Stimulated activated CD4-positive, alpha-beta T cell treated with anti-CD3 and anti-CD28 coated beads, TNF-alpha, amount 100 ng/mL, for 24 hours (primary cell): ENCODE measurements at regions not wholly inside any gene's neighbourhood (a gene's known extent, or its start where the extent isn't known, plus 50 kb on each side); places are given as distances from the start of the nearest gene placed in this dataset.
A peak's percentile ranks its signal among the peaks of the same experiment; 100 is the strongest.
"Not testable (repeated sequence)": the region's sequence is repeated elsewhere in the genome, so short reads cannot be mapped to it uniquely, and the experiment has no call there.

Experiments used
- DNase-seq, 3 experiments: peaks; one replicate each; pipeline ENCODE4 v3.0.0-alpha.2; 2020; ENCODE audit warnings: low read depth in 3 of 3

- DNase-seq = no peak
These were observed 483.9 kb downstream of the OMA1 start for GRCh38 chr1:58062635-58063034.

GRCh38 chr1:58060559-58061170 is 485.9 kb downstream of the OMA1 start:
- no peak for DNase-seq

- no peak for DNase-seq
These were observed 486.7 kb downstream of the OMA1 start for GRCh38 chr1:58059789-58060188.

DNA sequence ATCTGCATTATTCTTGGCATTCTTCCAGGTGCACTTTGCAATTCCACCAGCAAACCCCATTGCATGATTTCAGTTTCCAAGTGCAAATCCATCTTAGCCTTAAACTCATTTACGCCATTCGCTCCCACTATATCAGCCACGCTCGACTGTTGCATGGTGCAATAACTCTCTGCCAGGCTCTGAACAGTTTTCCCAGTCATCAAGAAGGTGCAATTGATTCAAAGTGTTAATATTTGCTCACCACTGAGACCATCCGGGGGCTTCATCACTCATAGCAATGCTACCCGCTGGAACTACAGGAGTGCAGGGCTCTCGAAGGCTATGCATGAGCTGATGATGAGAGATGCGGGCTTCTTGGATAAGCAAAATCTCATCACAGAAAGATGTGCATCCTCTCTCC is 488.2 kb downstream of the OMA1 start:
- DNase-seq = no peak

DNA sequence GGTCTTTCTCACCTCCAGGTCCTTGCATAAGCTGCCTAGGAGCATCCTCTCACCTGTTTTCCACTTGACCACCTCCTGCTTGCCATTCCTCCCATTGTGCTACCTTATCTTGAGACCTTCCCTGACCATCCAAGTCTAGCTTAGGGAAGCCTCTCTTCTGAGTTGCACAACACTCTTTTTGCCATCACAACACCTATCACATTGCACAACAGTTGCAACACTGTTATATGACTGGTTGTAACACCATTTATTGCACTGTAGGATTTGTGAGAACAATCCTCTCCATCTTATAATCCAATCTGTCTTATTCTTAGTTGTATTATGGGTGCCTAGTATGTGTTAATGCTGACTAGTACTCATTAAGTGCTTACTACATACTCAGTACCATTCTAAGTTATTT is 488.7 kb downstream of the OMA1 start:
- DNase-seq = no peak

DNA sequence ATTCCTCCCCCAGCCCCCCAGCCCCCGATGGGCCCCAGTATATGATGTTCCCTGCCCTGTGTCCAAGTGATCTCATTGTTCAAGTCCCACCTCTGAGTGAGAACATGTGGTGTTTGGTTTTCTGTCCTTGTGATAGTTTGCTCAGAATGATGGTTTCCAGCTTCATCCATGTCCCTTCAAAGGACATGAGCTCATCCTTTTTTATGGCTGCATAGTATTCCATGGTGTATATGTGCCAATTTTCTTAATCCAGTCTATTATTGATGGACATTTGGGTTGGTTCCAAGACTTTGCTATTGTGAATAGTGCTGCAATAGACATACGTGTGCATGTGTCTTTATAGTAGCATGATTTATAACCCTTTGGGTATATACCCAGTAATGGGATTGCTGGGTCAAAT is 495.3 kb downstream of the OMA1 start:
- not testable (repeated sequence) for DNase-seq

DNA sequence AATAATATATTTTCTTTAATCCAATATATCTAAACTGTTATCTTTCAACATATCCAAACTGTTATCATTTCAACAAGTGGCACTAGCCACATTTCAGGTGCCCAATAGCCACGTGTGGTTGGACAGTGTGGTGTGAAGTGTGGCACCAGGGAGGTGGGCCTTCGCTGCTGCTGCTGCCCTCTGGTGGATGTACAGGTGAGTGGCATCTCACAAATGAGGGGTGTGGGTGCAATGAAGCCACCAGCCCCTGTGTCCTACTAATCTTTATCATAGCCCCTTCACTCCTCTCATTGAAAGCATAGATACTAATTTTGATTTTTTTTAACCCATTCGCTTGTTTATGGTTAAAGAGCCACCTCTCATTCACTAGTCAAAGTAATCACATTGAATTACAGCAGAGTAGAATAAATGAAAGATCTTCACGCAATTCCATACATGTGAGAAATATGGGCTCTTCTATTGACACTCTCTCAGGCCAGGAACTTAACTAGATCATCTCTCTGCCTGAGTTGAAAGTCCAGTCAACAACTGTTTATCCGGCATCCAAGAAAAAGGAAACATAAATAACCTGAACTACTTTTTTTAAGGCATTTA is 499.2 kb downstream of the OMA1 start:
- peak in 1 of 3 experiments; percentile 21 for DNase-seq

- DNase-seq = no peak
These were observed 501.3 kb downstream of the OMA1 start for GRCh38 chr1:58045094-58045705.

- no peak for DNase-seq
These were observed 504.9 kb downstream of the OMA1 start for GRCh38 chr1:58041621-58042020.

DNA sequence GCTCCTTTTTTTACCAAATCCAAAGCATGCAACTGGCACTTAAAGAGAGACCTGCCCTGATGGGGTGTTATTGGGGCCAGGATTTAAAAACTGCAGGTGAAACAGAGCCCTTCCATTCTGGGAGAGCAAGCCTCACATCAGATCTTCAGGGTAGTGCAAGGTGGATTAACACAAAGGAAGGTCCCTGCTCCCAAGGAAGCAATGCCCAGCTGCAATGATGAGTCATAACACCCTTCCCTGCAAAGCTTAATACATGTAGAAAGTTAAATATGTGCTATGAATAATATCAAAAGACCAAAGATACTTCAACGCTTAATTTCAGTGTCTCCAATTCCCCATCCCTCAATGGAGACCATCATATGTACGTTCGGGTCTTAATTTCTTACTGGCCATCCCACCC is 508.0 kb downstream of the OMA1 start:
- no peak for DNase-seq

DNA sequence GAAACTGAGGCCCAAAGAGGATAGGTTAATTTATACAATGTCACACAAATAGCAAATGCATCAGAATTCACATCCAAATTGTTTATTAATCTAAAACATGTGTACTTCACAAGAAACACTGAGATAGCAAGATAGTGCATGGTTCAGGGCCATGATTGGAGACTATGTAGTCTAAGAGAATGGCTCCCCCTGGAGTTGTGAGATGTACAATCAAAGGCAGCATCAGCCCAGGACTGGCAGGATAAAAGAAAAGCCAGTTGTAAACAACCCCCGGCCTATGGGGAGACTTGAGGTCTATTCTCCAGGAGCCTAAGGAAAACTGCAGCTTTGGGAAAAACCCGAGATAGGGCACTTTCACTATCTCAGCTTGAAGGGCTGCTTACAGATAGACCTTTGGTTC is 511.0 kb downstream of the OMA1 start:
- DNase-seq = no peak

DNA sequence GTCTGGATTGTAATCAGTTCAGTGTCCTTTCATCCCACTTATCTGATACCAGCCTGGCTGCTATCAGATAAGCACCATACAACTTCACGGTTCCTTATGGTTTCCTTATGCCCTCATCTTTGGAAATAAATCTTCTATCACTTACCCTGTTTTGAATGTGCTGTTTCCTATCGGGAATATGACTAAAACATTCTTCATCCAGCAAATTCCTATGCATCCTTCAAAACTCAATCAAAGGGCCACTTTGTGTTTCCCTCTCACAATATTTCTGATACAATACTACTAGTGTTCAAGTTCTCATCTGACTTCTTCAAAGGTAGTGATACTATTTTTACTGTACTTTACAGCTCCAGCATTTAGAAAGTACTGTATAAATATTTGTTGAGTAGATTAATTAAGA is 513.2 kb downstream of the OMA1 start:
- DNase-seq = no peak

- no peak for DNase-seq
These were observed 513.9 kb downstream of the OMA1 start for GRCh38 chr1:58032611-58033073.

- no peak for DNase-seq
These were observed 515.1 kb downstream of the OMA1 start for GRCh38 chr1:58031416-58031815.

GRCh38 chr1:58030456-58030855 is 516.1 kb downstream of the OMA1 start:
- no peak for DNase-seq

- no peak for DNase-seq
These were observed 528.9 kb downstream of the OMA1 start for GRCh38 chr1:58017641-58018040.

- no peak for DNase-seq
These were observed 533.3 kb downstream of the OMA1 start for GRCh38 chr1:58013237-58013636.

- DNase-seq = no peak
These were observed 534.5 kb downstream of the OMA1 start for GRCh38 chr1:58011978-58012377.

DNA sequence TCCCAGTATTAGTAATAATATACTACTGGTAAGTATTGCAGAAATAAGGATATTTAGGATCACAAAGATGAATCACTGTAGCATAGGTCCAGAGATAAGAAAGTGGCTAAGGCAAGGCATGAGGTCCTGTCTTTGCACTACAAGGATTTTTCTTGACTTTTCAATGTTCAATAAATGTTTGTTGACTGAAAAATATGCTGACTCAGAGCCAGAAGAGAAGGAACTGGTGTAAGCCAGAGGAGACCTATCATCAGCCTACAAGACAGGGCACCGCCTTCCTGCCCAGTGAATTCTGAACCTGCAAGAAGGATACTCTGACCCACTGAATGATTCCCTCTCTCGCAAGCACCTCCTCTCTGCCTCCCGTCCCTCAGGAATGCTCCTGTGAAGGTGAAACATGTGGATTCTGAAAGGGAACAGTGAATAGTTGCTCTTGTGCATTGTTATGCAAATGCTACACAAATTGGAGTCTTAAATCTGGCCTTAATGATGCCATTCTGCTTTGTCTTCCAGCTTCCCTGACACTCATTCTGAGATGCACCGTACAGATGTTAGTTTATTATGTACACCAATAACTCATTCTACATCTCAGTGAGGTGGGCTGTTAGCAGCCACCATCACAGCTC is 540.0 kb downstream of the OMA1 start:
- DNase-seq = no peak

DNA sequence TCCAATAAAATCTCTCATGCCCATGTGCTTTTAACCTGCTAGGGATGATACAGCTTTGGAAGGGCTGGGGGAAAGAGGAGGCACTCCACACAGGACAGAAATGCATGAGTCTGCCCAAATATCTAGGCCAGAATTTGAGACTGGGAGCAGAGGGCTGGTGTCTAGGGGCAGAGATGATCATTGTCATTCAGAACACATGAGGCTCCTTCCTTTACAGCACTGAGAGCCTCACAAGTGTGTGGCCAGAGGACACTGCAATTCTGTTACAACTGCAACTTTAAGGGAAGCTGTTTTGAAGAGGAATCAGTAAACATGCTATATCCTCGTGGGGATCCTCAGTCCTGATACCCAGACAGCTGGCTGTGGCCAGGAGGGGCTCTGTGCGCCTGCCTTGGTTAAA is 541.3 kb downstream of the OMA1 start:
- DNase-seq = no peak

GRCh38 chr1:58003988-58004387 is 542.5 kb downstream of the OMA1 start:
- no peak for DNase-seq

GRCh38 chr1:58003059-58003458 is 543.5 kb downstream of the OMA1 start:
- DNase-seq = no peak

DNA sequence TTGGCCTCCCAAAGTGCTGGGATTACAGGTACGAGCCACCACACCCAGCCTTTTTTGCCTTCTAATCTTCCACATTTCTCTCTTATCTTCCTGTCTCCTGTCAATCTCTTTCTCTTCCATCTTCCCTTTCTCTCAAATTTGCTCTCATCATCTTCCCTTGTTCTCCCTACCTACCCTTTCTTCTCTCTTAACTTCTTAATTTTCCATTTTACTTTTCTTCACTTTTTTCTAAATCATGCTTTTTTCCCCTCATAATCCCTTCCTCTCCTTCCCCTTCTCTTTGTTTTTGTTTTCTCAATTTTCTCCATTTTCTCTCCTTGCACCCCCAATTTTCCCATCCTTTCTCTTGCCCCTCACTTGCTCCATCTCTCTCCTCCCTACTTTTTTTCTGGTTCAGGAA is 545.7 kb downstream of the OMA1 start:
- no peak for DNase-seq
